ENCODE measurements at regions not wholly inside any gene's neighbourhood (a gene's known extent, or its start where the extent isn't known, plus 50 kb on each side); places are given as distances from the start of the nearest gene placed in this dataset.

GRCh38 chr12:126874427-126875026 lies 1392.4 kb upstream of the TMEM132C start:
- peaks cover 0 to 2% of the 10 kb centered on the region in 2 experiments; a peak in 1 of 4 replicates for H3K9me3 ChIP-seq (ENCODE audit: insufficient read depth in 2 of 2, low read depth in 1 of 2, low read length in 1 of 2)
- H3K4me1 ChIP-seq (replicated peaks in 1 of 4; ENCODE audit: control insufficient read depth in 3 of 4, insufficient read depth in 4 of 4, low read length in 3 of 4) = no peaks in the 10 kb centered on the region
- no peaks in the 10 kb centered on the region for H3K23me2 ChIP-seq (ENCODE audit: low read depth, low read length)
- no peaks in the 10 kb centered on the region; a peak in 1 of 8 replicates for H3K36me3 ChIP-seq (ENCODE audit: control insufficient read depth in 2 of 4, insufficient read depth in 4 of 4, low read length in 3 of 4)
- H3K27me3 ChIP-seq (replicated peaks in 1 of 4; ENCODE audit: control insufficient read depth in 3 of 4, extremely low read depth in 1 of 4, insufficient read depth in 3 of 4, low read length in 3 of 4) = no peaks in the 10 kb centered on the region
- H3K18ac ChIP-seq (ENCODE audit: extremely low read depth, low read length) = no peak overlapping the region; the same call in 1 of the 2 replicates
- H4K8ac ChIP-seq (ENCODE audit: extremely low read depth, insufficient read depth, low read length) = no peak overlapping the region; the same call in 1 of the 2 replicates
- H3K9ac ChIP-seq (replicated peaks in 1 of 4; ENCODE audit: extremely low read depth in 1 of 4, low read depth in 3 of 4, low read length in 3 of 4) = no peak overlapping the region
- H3K79me2 ChIP-seq (ENCODE audit: control insufficient read depth in 1 of 2, insufficient read depth in 2 of 2, low read length in 2 of 2) = no peaks in the 10 kb centered on the region
- H3K4me2 ChIP-seq (ENCODE audit: insufficient read depth in 1 of 2, low read depth in 2 of 2, low read length in 2 of 2) = no peak overlapping the region
- no peak overlapping the region for H4K91ac ChIP-seq (replicated peaks; ENCODE audit: insufficient read length, low read length)
- POLR2A ChIA-PET (ENCODE audit: partially characterized antibody) = no interaction called here
- peak; percentile 74 to 89 for DNase-seq (ENCODE audit: low read depth in 1 of 2, low spot score in 2 of 2)
- no peak overlapping the region for H3K27ac ChIP-seq (ENCODE audit: low read depth, low read length)
- no peaks in the 10 kb centered on the region for H3K79me1 ChIP-seq (ENCODE audit: low read depth, low read length)
- H2AFZ ChIP-seq (ENCODE audit: low read length) = peak overlapping the region; percentile 85; the same call in 1 of the 2 replicates
- no peaks in the 10 kb centered on the region for H4K20me1 ChIP-seq (replicated peaks in 1 of 2; ENCODE audit: control insufficient read depth in 1 of 2, insufficient read depth in 2 of 2, low read length in 2 of 2)
- no peak overlapping the region for H3K23ac ChIP-seq (ENCODE audit: insufficient read length)
- no peak overlapping the region for H4K5ac ChIP-seq (ENCODE audit: insufficient read length, low read depth, low read length)
- CTCF ChIA-PET (ENCODE audit: partially characterized antibody) = interaction anchor here (0.7 to 3.9 kb wide), 24 partner anchors 9 to 805 kb away, joined by 3 to 50 read pairs (median 3); no protein-coding TSS in a partner anchor
- FAIRE-seq = peak; percentile 28
- H2BK5ac ChIP-seq (ENCODE audit: low read depth, low read length) = no peak overlapping the region
- no peak overlapping the region for H3K4me3 ChIP-seq (ENCODE audit: extremely low read depth in 1 of 4, insufficient read depth in 2 of 4, low read depth in 3 of 4, low read length in 4 of 4)
- WGBS, 2 experiments (ENCODE audit: extremely low coverage in 1 of 2, insufficient coverage in 1 of 2, insufficient read length in 1 of 2, insufficient replicate concordance in 2 of 2, low coverage in 1 of 2, low lambda C conversion rate in 2 of 2, missing lambda C conversion rate in 1 of 2) = 39% methylated on average over 8 of the region's 8 CpGs; no CpG with 5 or more reads in 1 of the 2 experiments
- H2BK20ac ChIP-seq (ENCODE audit: low read length) = no peak overlapping the region
- no peak overlapping the region for H3K4ac ChIP-seq (replicated peaks; ENCODE audit: insufficient read length, low read depth, low read length)
- no peak overlapping the region for H2BK15ac ChIP-seq (ENCODE audit: low read length)
- H2AK5ac ChIP-seq (ENCODE audit: low read depth, low read length) = no peak overlapping the region
- no peak overlapping the region for H2BK12ac ChIP-seq (ENCODE audit: low read depth, low read length)
- no peak overlapping the region for H3K14ac ChIP-seq (ENCODE audit: insufficient read length)
- no peak overlapping the region for H3K56ac ChIP-seq (replicated peaks; ENCODE audit: insufficient read length, low read depth, low read length)
- no peak overlapping the region for H2BK120ac ChIP-seq (replicated peaks; ENCODE audit: low read depth, low read length)
- TF ChIP-seq, protein P1, sequence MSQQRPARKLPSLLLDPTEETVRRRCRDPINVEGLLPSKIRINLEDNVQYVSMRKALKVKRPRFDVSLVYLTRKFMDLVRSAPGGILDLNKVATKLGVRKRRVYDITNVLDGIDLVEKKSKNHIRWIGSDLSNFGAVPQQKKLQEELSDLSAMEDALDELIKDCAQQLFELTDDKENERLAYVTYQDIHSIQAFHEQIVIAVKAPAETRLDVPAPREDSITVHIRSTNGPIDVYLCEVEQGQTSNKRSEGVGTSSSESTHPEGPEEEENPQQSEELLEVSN (IDR thresholded peaks at IDR 0.05) = 0 out of 2 replicates have a peak, but pooled peaks have one; percentile 43
- peak; percentile 43 for TF ChIP-seq TAF7 (optimal IDR thresholded peaks at IDR 0.05; ENCODE audit: borderline replicate concordance, low read depth, low read length)
- TF ChIP-seq CTCF (IDR thresholded peaks at IDR 0.05; ENCODE audit: control extremely low read depth in 1 of 3, insufficient read depth in 1 of 3, low read depth in 1 of 3, low read length in 3 of 3) = peak; percentile 95 to 97 (median 97)
- TF ChIP-seq MAX (IDR thresholded peaks at IDR 0.05) = peak; percentile 66
- TF ChIP-seq YY1 (IDR thresholded peaks at IDR 0.05; ENCODE audit: low read depth, low read length) = peak; percentile 11; the same call in 1 of the 2 replicates
- peak in 1 of 2 experiments; percentile 44; a peak in 1 of 4 replicates for TF ChIP-seq HDAC2 (IDR thresholded peaks at IDR 0.05; ENCODE audit: borderline replicate concordance in 1 of 2, low read depth in 2 of 2, low read length in 2 of 2)
- no peak for TF ChIP-seq NRF1 (IDR thresholded peaks at IDR 0.05; ENCODE audit: low read depth, low read length)
- peak; percentile 88 to 91 for TF ChIP-seq RAD21 (IDR thresholded peaks at IDR 0.05 in 1 of 2, conservative IDR thresholded peaks at IDR 0.05 in 1 of 2; ENCODE audit: low read depth in 2 of 2, low read length in 2 of 2)
